ENCODE measurements at regions not wholly inside any gene's neighbourhood (a gene's known extent, or its start where the extent isn't known, plus 50 kb on each side); places are given as distances from the start of the nearest gene placed in this dataset.

DNA sequence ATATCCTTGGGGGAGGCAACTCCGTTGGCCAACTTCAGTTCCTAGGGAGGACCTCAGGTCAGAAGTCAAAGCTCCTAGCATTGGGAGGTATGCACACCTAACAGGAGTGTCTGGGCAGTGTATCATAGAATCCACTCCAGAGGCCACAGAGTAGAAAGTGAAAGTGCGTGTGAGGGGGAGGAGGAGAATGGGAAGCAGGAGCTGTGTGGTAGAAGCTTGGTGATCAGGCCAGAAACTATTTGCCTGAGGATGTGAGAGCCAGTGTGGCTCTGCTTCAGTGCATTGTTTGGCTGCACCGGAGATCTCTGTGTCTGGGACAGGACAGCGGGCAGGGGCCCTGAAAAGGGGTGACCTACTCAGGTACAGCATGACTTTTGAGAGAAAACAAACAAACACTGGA lies 557.4 kb upstream of the VSTM2A start:
- FAIRE-seq = no peak

DNA sequence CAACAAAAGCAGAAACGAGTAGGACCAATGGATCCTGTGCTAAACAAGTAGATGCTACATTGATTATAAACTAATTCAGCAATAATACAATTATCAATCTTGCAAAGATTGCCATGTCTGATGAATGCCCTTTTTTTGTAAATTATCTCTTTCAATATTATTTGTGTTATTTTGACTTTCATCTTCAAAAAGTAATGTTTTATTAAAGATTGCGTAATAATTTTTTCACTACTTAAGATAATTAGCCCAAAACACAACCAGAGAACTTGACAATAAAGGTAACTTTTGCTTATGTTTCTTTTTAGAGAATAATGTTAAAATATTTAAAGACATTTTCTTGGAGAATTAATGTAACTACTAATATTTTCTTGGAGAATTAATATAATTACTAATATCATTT lies 553.8 kb upstream of the VSTM2A start:
- peak; percentile 41 for FAIRE-seq

DNA sequence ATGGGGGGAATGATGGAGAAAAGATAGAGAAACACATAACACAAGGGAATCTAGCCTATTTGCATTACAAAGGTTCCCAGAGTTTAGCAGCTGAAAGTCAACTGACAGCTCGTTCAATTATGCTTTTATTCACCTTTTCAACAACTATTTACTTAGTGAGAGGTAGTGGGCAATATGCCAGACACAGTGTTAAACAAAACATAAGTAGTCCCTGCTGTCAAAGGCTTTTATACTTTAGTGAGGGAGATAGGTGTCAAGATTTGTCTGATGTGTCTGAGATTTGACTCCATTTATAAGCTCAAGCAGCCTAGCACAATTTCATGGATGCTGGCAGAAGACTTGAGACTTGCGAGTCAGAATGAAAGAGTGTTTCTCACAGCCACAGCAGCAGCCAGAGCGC lies 549.0 kb upstream of the VSTM2A start:
- FAIRE-seq = no peak

DNA sequence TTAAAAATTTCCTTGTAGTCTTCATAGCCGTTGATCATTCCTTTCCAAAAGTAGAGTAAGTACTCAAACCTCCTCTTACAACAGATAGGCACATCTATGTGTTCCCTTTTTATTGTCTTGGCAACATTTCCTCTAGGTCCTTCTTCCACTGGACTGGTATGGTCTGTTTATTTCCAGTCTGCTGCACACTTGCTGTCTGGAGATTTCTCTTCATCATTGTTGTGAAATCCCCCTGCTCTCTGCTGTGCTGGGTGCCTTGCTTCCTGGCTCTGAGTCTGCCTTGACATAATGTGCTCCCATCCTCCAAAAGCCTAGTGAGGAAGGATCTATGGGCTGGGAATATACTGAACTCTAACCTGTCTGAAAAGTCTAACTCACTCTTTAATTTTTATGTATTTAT lies 545.3 kb upstream of the VSTM2A start:
- FAIRE-seq = no peak

DNA sequence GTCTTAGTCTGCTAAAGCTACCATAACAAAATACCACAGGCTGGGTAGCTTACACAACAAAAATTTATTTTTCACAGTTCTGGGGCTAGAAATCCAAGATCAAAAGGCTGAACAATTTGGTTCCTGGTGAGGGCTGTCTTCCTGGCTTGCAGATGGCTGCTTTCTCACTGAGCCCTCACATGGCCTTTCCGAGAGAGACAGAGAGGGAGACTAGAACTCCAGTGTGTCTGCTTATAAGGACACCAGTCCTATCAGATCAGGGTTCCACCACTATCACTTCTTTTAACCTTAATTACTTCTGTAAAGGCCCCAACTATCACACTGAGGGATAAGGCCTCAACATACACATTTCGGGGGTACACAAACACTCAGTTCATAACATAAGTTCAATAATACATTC lies 527.4 kb upstream of the VSTM2A start:
- no peak for FAIRE-seq

DNA sequence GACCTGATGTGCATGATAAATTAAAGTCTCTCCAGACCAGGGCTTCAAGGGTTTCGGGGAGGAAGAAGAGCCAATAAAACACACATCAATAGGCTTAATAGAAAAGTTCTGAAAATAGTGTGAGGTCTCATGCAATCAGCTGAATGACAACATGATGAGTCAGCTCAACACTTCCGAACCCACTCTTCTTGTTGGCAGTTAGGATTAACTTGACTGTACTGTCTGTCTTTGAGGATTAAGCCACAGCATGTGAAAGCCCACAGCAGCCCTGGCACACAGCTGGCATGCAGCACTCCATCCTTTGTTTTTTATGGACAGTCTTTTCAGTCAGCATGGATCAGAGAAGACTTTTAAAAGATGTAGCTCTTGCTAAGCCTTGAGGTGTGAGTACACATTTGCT lies 526.9 kb upstream of the VSTM2A start:
- FAIRE-seq = no peak

DNA sequence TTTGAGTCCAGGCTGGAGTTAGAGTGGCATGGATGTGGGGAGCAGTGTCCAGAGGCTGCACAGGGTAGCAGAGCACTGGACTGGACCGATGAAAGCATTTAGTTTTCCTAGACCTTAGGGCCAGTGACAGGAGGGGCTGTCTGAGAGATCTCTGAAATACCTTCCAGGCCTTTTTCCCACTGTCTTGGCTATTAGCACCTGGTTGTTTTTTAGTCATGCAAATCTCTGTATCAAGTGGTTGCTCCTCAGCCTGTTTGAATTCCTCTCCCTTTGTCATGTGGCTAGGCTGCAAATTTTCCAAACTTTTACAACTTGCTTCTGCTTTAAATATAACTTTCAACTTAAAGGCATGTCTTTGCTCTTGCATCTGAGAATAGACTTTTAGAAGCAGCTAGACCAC lies 504.3 kb upstream of the VSTM2A start:
- no peak for FAIRE-seq

DNA sequence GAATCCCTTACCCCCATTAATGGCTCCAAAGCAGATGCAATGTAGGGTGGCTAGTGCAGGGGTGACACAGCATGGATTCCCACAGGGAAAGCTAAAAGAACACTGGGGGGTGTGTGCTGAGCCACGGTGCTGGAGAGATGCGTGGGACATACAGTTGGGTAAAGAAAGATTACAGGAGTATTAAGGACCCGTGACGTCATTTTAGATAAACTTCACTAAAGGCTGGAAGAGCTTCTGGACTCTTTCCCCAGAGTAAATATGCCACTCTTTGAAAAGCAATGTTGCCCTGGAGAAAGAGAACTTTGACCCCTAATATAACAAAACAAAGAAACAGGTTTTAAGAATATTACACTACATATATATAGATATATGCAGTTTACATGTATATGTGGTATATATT lies 481.5 kb upstream of the VSTM2A start:
- no peak for FAIRE-seq

DNA sequence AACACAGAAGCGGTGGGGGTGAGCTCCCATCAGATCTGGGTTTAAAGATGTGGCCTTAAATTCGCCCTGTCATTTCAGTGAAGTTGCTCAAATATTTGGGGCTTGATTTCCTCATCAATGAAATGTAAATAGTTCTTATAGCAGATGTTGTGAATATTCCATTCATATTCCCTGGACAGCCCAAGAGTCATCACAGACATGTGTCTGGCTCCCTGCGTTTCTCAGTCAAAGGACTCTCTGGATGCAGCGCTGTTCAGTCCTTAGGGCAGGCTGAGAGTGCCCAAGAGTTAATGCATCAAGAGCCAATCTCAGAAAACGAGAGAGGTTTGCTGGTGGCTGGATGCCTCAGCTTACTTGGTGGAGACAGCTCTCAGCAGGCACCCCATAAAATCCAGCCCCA lies 475.5 kb upstream of the VSTM2A start:
- FAIRE-seq = no peak

DNA sequence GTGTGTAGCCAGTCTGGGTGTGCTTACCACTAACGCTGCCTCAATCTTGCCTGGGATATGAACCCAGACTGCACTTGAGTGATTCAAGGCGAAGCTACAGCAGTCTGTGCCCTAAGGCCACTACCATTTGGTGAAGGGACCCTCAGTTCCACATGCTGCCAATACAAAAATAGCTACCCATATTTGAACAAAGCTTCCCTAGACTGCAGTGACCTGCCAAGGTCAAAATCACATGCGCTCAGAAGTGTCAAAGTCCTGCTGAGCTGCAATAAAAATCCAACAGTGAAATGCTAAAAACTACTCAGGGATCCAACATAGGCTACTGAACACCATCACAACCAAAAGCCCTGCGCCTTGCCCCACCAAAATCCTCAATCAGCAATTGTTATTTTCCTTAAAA lies 472.3 kb upstream of the VSTM2A start:
- FAIRE-seq = no peak

DNA sequence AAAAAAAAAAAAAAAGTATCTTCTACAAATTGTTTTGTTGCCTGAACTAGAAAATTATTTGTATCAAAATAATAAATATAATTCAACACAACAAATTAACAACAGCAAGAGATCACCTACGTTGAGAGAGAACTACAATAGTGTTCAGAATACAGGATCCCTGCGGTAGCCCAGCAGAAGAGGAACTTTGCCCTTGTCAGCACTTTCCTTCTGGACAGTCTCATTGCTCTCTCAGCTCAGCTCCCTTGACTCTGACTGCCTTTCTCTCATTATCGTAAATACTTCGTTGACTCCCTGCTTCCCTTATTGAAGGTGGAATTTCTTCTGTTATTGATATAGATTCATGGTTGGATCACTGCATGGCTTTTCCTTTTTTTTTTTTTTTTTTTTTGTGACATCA lies 469.5 kb upstream of the VSTM2A start:
- no peak for FAIRE-seq

DNA sequence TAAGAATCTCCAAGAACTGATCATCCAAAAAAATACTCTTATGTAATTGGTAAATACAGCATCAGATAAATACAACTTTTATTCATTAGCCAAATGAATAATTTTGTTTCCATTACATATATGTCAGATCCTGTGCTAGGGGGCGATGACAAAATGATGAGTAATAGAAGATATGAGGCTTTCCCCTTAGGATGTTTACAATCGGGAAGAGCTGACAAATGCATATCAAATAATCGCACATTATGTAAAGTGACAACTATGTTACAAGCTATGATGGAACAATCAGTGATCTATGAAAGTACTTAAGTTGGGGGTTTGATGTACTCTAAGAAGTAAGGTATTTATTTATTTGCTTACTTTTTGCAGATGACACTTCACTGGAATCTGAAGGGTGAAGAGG lies 465.6 kb upstream of the VSTM2A start:
- no peak for FAIRE-seq

DNA sequence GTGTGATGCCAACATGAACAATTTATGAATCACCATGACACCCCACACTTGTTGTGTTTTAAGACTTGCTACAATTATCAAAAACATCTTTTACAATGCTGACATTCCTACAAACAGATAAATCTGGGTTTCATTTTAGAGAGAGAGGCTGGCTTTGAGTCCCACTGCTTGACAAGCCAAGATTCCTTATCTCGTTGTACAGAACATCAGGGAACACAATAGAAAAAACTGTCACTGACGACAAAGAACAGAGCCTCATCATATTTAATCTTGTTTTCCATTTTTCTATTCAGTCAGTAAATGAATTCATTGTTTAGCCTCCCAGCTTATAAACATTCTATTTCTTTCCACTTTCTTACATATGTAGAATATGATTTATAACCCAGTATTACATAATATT lies 461.6 kb upstream of the VSTM2A start:
- FAIRE-seq = no peak

DNA sequence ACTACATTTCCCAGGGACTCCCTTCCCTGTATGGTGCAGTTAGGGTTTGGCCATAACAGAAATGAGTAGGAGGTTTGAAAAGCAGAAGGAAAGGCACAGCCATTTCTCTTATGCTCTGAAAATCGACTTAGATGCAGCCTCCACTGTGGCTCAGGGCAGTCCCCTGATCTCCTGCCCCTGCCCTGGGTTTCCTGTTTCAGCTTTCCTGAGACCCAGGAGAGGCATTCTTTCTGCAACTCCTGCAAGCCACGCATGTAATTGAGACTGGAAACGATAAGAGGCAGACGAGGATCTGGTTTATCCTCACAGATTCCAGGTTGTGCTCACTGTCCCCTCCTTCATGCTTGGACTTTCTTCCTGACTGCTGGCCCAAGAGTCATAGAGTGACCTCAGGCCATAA lies 461.2 kb upstream of the VSTM2A start:
- FAIRE-seq = no peak

DNA sequence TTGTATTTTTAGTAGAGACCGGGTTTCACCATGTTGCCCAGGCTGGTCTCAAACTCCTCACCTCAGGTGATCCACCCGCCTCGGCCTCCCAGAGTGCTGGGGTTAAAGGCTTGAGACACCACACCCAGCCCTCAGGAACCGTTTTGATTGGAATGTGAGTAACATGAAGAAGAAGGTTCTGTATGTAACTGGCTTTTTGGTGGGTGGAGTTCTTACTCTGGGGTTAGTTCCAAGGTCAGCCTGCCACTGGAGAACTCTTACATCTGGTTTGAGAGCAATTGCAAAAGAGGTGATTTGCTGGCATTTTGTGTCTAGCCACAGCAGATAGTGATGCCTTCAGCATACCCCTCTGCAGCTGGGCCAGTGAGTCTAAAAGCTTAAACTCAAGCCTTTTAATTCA lies 457.8 kb upstream of the VSTM2A start:
- no peak for FAIRE-seq

DNA sequence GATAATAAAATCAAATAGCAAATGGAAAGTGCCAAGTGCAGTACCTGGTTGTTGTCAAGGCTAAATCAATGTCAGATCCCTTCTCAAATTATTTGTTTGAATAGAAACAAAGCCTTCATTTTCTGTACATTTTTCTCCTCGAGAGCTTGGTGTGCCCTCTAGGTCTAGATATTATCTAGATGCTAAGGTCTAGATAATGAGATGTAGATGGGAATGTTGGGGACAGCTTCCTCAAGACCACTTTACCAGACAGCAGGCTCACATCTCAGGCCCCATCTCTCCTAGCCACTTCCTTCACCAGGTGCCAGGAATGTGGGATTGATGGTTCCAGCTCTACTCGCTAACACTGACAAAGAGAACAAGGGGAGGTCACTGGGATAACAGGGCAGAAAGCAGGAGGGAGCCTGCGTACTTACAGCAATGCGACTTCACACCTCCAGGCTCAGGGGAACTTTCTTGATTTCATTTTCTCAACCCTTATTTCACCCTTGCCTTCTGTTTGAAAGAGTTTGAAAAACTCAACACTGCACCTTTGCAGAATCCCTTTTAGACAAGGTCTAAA lies 451.4 kb upstream of the VSTM2A start:
- no peak for FAIRE-seq

DNA sequence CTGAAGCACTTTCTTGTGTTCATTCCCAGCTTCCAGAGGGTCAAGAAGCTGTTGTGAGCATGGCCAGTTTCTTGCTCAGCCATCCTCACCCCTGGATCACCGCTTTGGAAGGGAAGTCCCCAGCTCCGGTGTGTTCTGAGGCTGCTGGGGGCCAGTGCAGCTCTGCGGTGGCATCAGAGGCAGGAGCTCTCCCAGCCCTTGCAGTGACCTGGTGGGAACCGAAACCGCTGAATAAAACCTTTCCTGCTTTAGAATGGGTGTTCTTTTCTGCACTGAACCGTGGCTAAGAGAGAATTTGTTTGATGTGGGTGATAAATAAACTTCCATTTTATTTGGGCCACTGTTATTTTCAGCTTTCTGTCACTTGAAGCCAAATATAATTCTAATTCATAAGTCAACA lies 450.9 kb upstream of the VSTM2A start:
- no peak for FAIRE-seq

DNA sequence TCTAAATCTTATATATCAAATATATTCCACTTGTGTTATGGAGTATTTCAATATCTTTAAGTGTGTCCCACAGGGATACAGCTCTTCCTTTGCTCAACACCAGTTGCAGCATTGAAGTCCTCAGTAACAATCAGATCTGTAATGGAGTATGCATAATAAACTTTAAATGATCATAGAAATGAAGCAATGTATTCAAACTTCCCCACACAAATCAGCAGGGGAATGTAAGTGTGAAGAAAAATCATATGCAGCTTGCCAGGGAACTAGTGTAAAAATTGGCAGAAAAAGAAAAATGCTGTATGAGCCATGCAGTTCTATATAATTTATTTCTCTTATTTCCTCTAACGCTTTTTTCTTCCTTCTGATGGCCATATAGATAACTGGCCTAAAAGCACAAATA lies 444.3 kb upstream of the VSTM2A start:
- no peak for FAIRE-seq

DNA sequence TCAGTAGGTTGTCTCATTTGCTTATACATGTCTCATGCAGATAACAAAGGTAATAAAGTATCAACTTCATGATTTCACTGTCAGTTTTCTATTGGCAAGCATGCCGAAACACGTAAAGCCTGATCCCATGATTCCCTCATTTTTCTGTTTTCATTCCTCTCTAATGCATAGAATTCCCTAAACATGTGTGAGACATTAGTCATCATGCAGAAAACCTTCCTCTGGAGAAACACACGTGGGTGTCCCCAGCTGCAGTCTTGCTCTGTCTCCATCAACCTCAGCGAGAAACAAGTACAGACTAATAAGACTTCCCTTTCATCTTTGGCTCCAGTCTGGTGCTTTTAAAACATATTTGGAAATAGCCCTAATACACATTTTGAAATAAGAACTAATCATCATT lies 432.7 kb upstream of the VSTM2A start:
- FAIRE-seq = no peak

DNA sequence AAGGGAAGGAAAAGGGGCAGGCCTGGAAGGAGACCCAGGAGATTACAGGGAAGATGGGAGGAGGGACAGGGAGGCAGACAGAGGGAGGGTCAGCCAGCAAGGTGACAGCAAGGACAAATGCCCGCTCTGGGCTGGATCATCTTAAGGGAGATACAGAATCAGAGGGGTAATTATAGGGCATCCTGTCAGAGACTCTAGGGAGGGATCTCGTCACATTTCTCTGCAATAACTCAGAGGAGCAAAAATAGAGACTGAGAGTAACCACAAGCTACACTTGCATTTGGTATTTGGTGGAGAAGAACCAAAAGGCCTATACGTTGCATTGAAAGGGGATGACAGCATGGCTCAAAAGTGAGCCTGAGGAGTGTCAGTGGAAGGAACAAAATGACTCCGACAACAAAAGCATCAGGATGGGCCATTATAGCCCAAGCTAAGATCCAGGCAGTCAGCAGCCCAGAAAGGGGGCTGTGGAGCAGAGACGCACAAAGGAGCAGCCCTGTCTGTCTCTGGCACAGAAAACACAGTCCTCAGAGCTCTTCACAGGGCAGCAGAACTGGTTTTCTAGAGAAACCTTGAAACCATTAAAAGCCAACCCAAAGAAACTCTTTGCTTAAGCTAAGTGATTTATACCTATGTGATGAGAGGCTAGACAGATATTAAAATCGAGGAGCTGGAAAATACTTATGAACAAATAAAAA lies 430.2 kb upstream of the VSTM2A start:
- FAIRE-seq = no peak

DNA sequence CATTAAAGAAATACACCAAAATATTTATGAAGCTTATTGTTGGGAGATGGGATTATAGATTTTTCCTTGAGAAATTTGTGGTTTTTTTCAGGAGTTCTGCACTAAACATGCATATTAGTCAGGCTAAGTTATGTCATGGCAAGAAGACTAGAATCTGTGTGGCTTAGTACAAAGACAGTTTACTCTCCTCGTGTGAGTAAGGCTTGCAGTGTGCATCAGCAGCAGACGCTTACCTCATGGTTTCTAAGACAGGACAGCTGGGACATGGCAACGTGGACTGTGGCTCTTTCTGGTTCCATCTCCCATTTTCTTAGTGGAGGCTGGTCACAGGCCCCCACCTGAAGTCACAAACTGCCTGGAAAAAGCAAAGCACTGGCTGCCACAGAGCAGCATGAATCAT lies 429.6 kb upstream of the VSTM2A start:
- no peak for FAIRE-seq

DNA sequence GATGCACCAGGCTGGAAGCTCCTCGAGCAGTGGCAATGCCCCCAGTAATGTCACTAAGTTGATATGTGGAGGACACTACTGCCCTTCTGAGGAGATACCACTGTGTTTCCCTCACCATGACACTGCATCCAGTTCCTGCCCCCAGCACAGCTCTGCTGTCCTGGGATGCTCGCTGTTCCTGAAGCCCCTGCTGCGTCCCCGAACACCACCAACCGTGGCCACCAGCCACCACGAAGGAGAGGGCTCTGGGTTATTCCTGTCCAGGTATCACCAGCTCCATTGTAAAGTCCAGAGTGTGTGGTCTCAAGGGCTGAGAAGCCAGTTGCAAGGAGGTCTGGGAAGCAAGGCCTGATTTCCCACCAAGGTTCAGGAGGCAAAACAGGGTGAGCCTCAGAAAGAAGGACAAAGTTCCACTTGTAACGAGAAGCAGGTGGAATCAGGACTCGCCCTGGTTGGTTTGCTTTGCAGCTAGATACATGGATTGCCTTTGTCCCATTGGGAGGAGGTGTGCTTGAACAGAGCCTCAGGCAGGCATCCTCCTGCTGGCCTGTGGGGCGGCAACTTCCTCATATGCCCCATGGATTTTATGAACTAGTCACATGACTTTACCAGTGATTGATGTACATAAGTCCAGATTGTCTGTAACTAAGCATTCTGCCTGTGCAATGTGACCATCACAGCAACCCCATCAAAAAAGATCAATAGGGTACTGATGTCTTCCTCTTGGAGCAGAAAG lies 427.0 kb upstream of the VSTM2A start:
- no peak for FAIRE-seq

DNA sequence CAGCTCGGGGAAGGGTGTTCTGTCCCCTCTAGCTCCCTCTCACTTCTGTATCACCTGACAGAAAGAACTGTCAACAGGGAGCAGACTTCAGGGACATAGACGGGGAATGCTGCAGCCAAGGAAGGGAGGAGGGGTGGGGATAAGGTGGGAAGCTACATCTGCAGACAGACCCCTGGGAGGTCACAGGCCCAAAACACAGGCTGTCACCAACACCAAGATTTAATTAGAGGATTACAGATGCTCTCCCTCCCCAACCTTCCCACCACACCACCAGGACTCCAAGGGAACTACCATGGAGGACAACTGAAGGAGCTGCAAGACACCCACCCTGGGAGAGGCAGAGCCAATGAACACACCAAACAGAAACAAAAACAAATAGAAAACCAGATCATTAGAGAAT lies 425.2 kb upstream of the VSTM2A start:
- no peak for FAIRE-seq

DNA sequence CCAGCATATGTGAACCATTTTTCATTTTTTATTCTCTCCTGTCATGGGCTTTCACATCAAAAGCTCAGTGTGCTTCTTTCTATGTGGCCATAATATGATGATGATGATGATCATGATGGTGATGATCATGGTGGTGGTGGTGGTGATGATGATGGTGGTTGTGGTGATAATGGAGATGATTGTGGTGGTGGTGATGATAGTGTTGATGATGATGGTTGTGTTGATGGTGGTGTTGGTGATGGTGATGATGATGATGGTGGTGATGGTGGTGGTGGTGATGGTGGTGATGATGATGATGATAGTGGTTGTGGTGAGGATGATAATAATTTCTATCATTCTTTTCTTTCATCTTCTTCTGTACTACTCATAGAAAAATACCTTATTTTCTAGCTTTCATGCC lies 413.1 kb upstream of the VSTM2A start:
- FAIRE-seq = no peak

DNA sequence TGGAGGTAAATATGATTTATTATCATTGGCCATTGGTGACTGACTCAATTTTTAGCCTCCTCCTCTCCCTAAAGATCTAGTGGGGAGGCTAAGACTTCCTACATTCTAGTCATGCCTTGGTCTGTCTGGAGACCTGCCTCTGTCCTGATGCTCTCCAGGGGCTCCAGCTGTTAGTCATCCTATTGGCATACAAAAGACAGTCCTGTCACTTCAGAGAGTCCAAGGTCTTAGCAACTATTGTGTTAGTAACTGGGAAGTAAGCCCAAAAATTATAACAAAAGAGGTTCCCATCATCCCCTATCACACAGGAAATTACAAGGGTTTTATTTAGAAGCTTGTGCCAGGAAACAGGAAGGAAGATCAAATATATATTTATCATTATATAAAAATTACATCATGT lies 400.6 kb upstream of the VSTM2A start:
- FAIRE-seq = no peak
